ENCODE measurements at regions not wholly inside any gene's neighbourhood (a gene's known extent, or its start where the extent isn't known, plus 50 kb on each side); places are given as distances from the start of the nearest gene placed in this dataset.
"Not testable (repeated sequence)": the region's sequence is repeated elsewhere in the genome, so short reads cannot be mapped to it uniquely, and the experiment has no call there.

DNA sequence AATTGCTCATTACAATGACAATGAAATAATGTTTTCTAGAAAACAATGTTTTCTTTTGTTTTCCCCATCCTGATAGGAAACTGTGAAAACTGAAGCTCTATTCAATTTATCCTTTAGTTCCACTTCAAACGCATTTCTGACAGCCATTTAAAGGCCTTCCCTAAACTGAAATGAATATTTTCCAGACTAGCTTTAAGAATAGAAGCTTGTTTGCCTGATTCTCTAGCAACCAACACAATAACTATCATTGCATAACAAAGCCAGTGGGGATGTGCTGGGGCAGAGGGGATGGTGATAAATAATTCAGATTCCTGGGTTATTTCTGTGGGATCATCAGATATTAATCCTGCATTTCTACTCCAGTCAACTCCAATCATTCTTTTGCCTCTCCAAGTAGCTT is 427.1 kb downstream of the RND3 start:
- Histone ChIP-seq H3K18ac (ENCODE audit: insufficient read length, low read depth, low read length) (no peak overlapping the region), H4K20me1 (ENCODE audit: control insufficient read depth, insufficient read depth, insufficient read length) (no peaks in the 10 kb centered on the region), H3K9ac (ENCODE audit: extremely low read depth, insufficient read length, low read length) (no peak overlapping the region), H2AK5ac (ENCODE audit: insufficient read length, low read length) (no peak overlapping the region), H3K56ac (ENCODE audit: insufficient read length, low read depth, low read length) (no peak overlapping the region), H3K4me1 (ENCODE audit: insufficient read depth, low read length) (peaks cover 8% of the 10 kb centered on the region), H3K79me1 (ENCODE audit: insufficient read depth, low read depth, low read length, poor library complexity, severe bottlenecking) (no peaks in the 10 kb centered on the region), H3K27ac (ENCODE audit: insufficient read length, low read depth, low read length) (no peak overlapping the region), H3K9me3 (ENCODE audit: control insufficient read depth, low read depth, low read length) (no peaks in the 10 kb centered on the region), H2BK5ac (ENCODE audit: insufficient read length, low read length) (no peak overlapping the region), H3K4me2 (ENCODE audit: insufficient read depth, insufficient read length, low read length) (no peak overlapping the region), H4K5ac (ENCODE audit: insufficient read length, low read depth, low read length) (no peak overlapping the region), H3K4ac (ENCODE audit: low read depth, low read length) (no peak overlapping the region), H3K27me3 (ENCODE audit: insufficient read depth, low read length) (no peaks in the 10 kb centered on the region), H3K23ac (ENCODE audit: insufficient read length, low read depth, low read length) (no peak overlapping the region), H2BK20ac (ENCODE audit: low read depth, low read length, poor library complexity, severe bottlenecking) (no peak overlapping the region), H2BK120ac (ENCODE audit: low read depth, low read length, poor library complexity, severe bottlenecking) (no peak overlapping the region), H3K14ac (ENCODE audit: insufficient read depth, low read length) (no peak overlapping the region), H3K79me2 (ENCODE audit: insufficient read depth, low read length) (no peaks in the 10 kb centered on the region), H2BK12ac (ENCODE audit: insufficient read length, low read depth, low read length) (no peak overlapping the region), H4K91ac (ENCODE audit: insufficient read length, low read depth, low read length) (no peak overlapping the region), H4K8ac (replicated peaks; ENCODE audit: insufficient read length, low read depth, low read length) (no peak overlapping the region), H3K23me2 (ENCODE audit: insufficient read length, low read depth, low read length, poor library complexity, severe bottlenecking) (no peaks in the 10 kb centered on the region), H2BK15ac (ENCODE audit: low read depth, low read length) (no peak overlapping the region), H3T11ph (ENCODE audit: low read length) (no peak overlapping the region), H2AFZ (ENCODE audit: low read length) (no peak overlapping the region)
- WGBS (ENCODE audit: extremely low coverage, insufficient read length, low lambda C conversion rate), result no CpG with 5 or more reads among the region's 1 CpG
- peaks cover 0 to 4% (median 1%) of the 10 kb centered on the region in 3 experiments; a peak in 2 of 7 replicates for H3K36me3 Mint-ChIP-seq (ENCODE audit: insufficient read depth in 1 of 3, low read depth in 3 of 3)
- H3K4me1 Mint-ChIP-seq, result peaks cover 49 to 59% of the 10 kb centered on the region in 2 experiments
- DNase-seq, result no peak
- TF ChIP-seq, protein P1, sequence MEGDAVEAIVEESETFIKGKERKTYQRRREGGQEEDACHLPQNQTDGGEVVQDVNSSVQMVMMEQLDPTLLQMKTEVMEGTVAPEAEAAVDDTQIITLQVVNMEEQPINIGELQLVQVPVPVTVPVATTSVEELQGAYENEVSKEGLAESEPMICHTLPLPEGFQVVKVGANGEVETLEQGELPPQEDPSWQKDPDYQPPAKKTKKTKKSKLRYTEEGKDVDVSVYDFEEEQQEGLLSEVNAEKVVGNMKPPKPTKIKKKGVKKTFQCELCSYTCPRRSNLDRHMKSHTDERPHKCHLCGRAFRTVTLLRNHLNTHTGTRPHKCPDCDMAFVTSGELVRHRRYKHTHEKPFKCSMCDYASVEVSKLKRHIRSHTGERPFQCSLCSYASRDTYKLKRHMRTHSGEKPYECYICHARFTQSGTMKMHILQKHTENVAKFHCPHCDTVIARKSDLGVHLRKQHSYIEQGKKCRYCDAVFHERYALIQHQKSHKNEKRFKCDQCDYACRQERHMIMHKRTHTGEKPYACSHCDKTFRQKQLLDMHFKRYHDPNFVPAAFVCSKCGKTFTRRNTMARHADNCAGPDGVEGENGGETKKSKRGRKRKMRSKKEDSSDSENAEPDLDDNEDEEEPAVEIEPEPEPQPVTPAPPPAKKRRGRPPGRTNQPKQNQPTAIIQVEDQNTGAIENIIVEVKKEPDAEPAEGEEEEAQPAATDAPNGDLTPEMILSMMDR (conservative IDR thresholded peaks at IDR 0.05), result no peak
- 0 out of 5 replicates have a peak overlapping the region, but pooled peaks of 1 of the 2 experiments have one; percentile 7 for H3K4me3 Mint-ChIP-seq
- peak overlapping the region in 1 of 3 experiments; percentile 84; a peak in 2 of 7 replicates for H3K27ac Mint-ChIP-seq
- H3K27me3 Mint-ChIP-seq (ENCODE audit: low read depth), result no peaks in the 10 kb centered on the region
- no peaks in the 10 kb centered on the region; a peak in 1 of 5 replicates for H3K9me3 Mint-ChIP-seq

DNA sequence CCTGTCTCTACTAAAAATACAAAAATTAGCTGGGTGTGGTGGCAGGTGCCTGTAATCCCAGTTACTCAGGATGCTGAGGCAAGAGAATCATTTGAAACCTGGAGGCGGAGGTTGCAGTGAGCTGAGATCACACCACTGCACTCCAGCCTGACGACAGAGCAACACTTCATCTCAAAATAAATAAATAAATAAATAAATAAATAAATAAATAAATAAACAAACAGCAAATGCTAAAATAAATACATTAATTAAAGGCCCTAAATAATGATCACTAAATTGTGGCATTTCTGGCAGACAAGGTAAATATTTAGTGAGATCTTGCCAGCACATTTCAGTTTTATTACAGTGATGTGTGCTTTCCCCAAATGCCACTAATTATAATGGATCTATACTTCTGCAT is 427.8 kb downstream of the RND3 start:
- not testable (repeated sequence) for H2BK15ac ChIP-seq (ENCODE audit: low read depth, low read length); H3K36me3 Mint-ChIP-seq (ENCODE audit: insufficient read depth in 1 of 3, low read depth in 3 of 3); H3K56ac ChIP-seq (ENCODE audit: insufficient read length, low read depth, low read length); H3K9me3 ChIP-seq (ENCODE audit: control insufficient read depth, low read depth, low read length); H3K23me2 ChIP-seq (ENCODE audit: insufficient read length, low read depth, low read length, poor library complexity, severe bottlenecking); H2BK5ac ChIP-seq (ENCODE audit: insufficient read length, low read length); H3K14ac ChIP-seq (ENCODE audit: insufficient read depth, low read length); H3K4me1 ChIP-seq (ENCODE audit: insufficient read depth, low read length); H3T11ph ChIP-seq (ENCODE audit: low read length); DNase-seq; H4K20me1 ChIP-seq (ENCODE audit: control insufficient read depth, insufficient read depth, insufficient read length); H4K8ac ChIP-seq (replicated peaks; ENCODE audit: insufficient read length, low read depth, low read length); H3K27ac Mint-ChIP-seq; H2BK12ac ChIP-seq (ENCODE audit: insufficient read length, low read depth, low read length); H3K9ac ChIP-seq (ENCODE audit: extremely low read depth, insufficient read length, low read length); H3K79me1 ChIP-seq (ENCODE audit: insufficient read depth, low read depth, low read length, poor library complexity, severe bottlenecking); H3K23ac ChIP-seq (ENCODE audit: insufficient read length, low read depth, low read length); H3K4me3 Mint-ChIP-seq; H2BK20ac ChIP-seq (ENCODE audit: low read depth, low read length, poor library complexity, severe bottlenecking); H3K18ac ChIP-seq (ENCODE audit: insufficient read length, low read depth, low read length); H3K27ac ChIP-seq (ENCODE audit: insufficient read length, low read depth, low read length); H3K4ac ChIP-seq (ENCODE audit: low read depth, low read length); H2AK5ac ChIP-seq (ENCODE audit: insufficient read length, low read length); H2BK120ac ChIP-seq (ENCODE audit: low read depth, low read length, poor library complexity, severe bottlenecking); H4K91ac ChIP-seq (ENCODE audit: insufficient read length, low read depth, low read length); H2AFZ ChIP-seq (ENCODE audit: low read length); H3K9me3 Mint-ChIP-seq; H4K5ac ChIP-seq (ENCODE audit: insufficient read length, low read depth, low read length); H3K27me3 ChIP-seq (ENCODE audit: insufficient read depth, low read length); H3K27me3 Mint-ChIP-seq (ENCODE audit: low read depth); H3K4me2 ChIP-seq (ENCODE audit: insufficient read depth, insufficient read length, low read length); H3K79me2 ChIP-seq (ENCODE audit: insufficient read depth, low read length)
- H3K4me1 Mint-ChIP-seq, result peaks cover 47 to 53% of the 10 kb centered on the region in 2 experiments
- no CpG with 5 or more reads among the region's 2 CpGs for WGBS (ENCODE audit: extremely low coverage, insufficient read length, low lambda C conversion rate)
